ENCODE measurements at regions not wholly inside any gene's neighbourhood (a gene's known extent, or its start where the extent isn't known, plus 50 kb on each side); places are given as distances from the start of the nearest gene placed in this dataset.

DNA sequence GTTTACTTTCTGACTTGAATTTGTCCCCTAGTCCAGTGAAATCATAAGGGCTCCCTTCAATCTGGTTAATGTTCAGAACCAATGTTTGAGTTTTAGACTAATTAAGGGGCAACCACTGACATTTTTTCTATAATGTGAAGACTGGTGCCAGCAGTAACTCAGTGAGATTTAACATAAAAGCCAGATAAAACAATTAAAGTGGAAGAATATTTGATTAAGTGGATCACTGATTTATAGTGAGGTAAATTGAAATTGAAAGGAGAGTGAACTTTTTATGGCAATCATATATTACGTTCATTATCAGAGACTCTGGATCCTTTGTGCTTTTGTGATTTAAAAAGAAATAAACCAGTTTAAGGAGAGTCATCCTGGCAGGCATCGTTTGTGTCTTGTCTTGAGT lies 246.8 kb downstream of the GATA3 start:
- TF ChIP-seq POLR2A (IDR thresholded peaks at IDR 0.05) (no peak), POLR2AphosphoS5 (IDR thresholded peaks at IDR 0.05) (no peak)
- TF ChIP-seq, protein P1, sequence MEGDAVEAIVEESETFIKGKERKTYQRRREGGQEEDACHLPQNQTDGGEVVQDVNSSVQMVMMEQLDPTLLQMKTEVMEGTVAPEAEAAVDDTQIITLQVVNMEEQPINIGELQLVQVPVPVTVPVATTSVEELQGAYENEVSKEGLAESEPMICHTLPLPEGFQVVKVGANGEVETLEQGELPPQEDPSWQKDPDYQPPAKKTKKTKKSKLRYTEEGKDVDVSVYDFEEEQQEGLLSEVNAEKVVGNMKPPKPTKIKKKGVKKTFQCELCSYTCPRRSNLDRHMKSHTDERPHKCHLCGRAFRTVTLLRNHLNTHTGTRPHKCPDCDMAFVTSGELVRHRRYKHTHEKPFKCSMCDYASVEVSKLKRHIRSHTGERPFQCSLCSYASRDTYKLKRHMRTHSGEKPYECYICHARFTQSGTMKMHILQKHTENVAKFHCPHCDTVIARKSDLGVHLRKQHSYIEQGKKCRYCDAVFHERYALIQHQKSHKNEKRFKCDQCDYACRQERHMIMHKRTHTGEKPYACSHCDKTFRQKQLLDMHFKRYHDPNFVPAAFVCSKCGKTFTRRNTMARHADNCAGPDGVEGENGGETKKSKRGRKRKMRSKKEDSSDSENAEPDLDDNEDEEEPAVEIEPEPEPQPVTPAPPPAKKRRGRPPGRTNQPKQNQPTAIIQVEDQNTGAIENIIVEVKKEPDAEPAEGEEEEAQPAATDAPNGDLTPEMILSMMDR (IDR thresholded peaks at IDR 0.05), result no peak
